Activated naive CD8-positive, alpha-beta T cell treated with anti-CD3 and anti-CD28 coated beads for 36 hours (primary cell): ENCODE measurements at regions not wholly inside any gene's neighbourhood (a gene's known extent, or its start where the extent isn't known, plus 50 kb on each side); places are given as distances from the start of the nearest gene placed in this dataset.
A peak's percentile ranks its signal among the peaks of the same experiment; 100 is the strongest.

ENCODE experiments used
- DNase-seq: peaks from one replicate; pipeline ENCODE4 v3.0.0; 2021
- H3K27ac Mint-ChIP-seq: one replicate; pipeline ENCODE4 v1.8.0; 2022; ENCODE audit warnings: mild to moderate bottlenecking, moderate library complexity, mixed read lengths
- H3K27me3 Mint-ChIP-seq: one replicate; pipeline ENCODE4 v1.8.0; 2022; ENCODE audit warnings: mild to moderate bottlenecking, mixed read lengths
- H3K36me3 Mint-ChIP-seq: one replicate; pipeline ENCODE4 v1.8.0; 2021; ENCODE audit warnings: mild to moderate bottlenecking, mixed read lengths
- H3K4me1 Mint-ChIP-seq: one replicate; pipeline ENCODE4 v1.8.0; 2021; ENCODE audit warnings: mixed read lengths
- H3K4me3 Mint-ChIP-seq: one replicate; pipeline ENCODE4 v1.8.0; 2022; ENCODE audit warnings: mild to moderate bottlenecking, moderate library complexity, mixed read lengths
- H3K9me3 Mint-ChIP-seq: one replicate; pipeline ENCODE4 v1.8.0; 2022; ENCODE audit warnings: mixed read lengths

GRCh38 chr5:124997186-124997893 lies 250.9 kb upstream of the ZNF608 start:
- H3K4me3 Mint-ChIP-seq: no peak overlapping the region
- no peak for DNase-seq
- H3K36me3 Mint-ChIP-seq: no peaks in the 10 kb centered on the region
- peaks cover 3% of the 10 kb centered on the region for H3K27me3 Mint-ChIP-seq
- no peaks in the 10 kb centered on the region for H3K9me3 Mint-ChIP-seq
- H3K4me1 Mint-ChIP-seq: no peaks in the 10 kb centered on the region
- H3K27ac Mint-ChIP-seq: no peak overlapping the region

DNA sequence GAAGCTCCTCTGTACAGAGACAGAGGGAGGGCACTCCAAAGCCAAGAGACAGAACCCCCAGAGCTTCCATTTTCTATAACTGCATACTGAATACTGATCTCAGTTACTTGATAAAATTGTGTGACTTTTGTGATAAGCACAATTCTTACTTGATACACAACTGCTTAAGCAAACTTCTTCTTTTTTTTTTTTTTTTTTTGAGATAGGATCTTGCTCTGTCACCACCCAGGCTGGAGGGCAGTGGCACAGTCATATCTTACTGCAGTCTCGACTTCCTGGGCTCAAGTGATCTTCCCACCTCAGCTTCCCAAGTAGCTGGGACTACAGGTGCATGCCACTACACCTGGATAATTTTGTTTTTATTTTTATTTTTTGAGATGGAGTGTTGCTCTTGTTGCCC lies 252.1 kb upstream of the ZNF608 start:
- Mint-ChIP-seq H3K27me3 (peaks cover 3% of the 10 kb centered on the region), H3K4me1 (peaks cover 2% of the 10 kb centered on the region), H3K36me3 (no peaks in the 10 kb centered on the region), H3K9me3 (peaks cover 2% of the 10 kb centered on the region), H3K27ac (no peak overlapping the region), H3K4me3 (no peak overlapping the region)
- DNase-seq: no peak

DNA sequence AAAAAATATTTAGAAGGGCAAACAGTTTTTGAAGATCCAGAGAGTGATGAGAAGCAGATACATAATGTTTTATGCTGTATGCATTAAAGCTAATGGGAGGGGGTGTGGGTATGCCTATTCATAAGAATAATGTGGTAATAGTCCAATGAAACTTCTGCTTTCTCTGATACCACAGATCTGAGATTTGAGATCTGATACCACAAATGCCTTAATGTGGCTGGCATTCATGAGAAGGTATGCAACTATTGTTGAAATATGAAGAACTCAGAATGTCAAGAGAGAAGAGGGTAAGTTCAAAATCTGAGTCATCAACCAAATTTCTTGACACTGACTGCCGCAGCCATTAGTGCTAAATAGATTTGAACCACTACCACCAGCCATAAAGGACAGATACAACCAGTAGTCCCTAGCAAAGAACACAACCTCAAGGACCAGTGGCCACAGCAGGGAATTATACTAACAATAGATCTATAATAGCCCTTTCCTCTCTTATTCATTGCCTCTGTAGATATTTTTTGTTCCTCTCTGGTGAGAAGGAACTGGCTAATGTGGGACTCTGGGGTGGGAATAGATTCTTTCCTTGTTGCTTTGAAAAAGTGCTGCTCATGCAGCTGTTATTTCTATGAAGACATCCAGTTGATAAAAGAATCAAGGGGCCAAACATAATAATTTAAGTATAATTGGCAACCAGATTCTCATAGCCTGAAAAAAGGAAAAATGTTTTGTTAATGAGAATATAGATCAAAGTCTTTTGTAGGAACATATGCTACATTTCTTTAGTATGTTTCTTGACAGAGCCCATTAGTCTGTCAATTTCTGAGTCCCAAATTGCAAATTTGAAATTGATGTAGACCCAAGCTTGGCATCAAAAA lies 256.5 kb upstream of the ZNF608 start:
- H3K27me3 Mint-ChIP-seq: peaks cover 3% of the 10 kb centered on the region
- DNase-seq: no peak
- no peaks in the 10 kb centered on the region for H3K36me3 Mint-ChIP-seq
- H3K4me3 Mint-ChIP-seq: no peak overlapping the region
- peaks cover 2% of the 10 kb centered on the region for H3K9me3 Mint-ChIP-seq
- H3K4me1 Mint-ChIP-seq: peaks cover 11% of the 10 kb centered on the region
- H3K27ac Mint-ChIP-seq: no peak overlapping the region

GRCh38 chr5:125004009-125004408 lies 257.6 kb upstream of the ZNF608 start:
- DNase-seq: no peak
- Mint-ChIP-seq H3K36me3 (no peaks in the 10 kb centered on the region), H3K9me3 (peaks cover 2% of the 10 kb centered on the region), H3K4me1 (peaks cover 11% of the 10 kb centered on the region), H3K4me3 (no peak overlapping the region), H3K27ac (no peak overlapping the region), H3K27me3 (peaks cover 3% of the 10 kb centered on the region)

DNA sequence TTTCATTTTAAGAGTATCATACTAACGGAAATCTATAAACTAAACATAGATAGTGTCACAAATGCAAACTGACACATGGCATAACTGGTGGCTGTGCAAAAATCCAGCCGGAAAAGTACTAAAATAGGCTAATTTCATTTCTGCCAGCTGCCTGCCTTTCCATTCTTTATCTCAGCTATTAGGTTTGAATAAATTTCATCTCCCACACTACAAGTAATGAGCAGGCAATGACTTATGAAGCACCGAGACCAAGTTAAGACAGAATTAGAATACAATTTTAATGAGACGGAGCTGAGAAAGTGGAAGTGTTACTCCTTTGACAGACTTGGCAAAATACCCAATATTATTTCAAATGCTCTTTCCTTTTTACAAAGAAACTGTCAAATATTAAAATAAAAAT lies 258.8 kb upstream of the ZNF608 start:
- Mint-ChIP-seq H3K27ac (no peak overlapping the region), H3K4me3 (no peak overlapping the region), H3K4me1 (peaks cover 11% of the 10 kb centered on the region), H3K27me3 (peaks cover 3% of the 10 kb centered on the region), H3K36me3 (no peaks in the 10 kb centered on the region), H3K9me3 (peaks cover 2% of the 10 kb centered on the region)
- DNase-seq: no peak

GRCh38 chr5:125006011-125006685 lies 259.7 kb upstream of the ZNF608 start:
- H3K9me3 Mint-ChIP-seq: peaks cover 2% of the 10 kb centered on the region
- H3K4me1 Mint-ChIP-seq: peaks cover 11% of the 10 kb centered on the region
- H3K4me3 Mint-ChIP-seq: no peak overlapping the region
- DNase-seq: no peak
- no peaks in the 10 kb centered on the region for H3K36me3 Mint-ChIP-seq
- peaks cover 3% of the 10 kb centered on the region for H3K27me3 Mint-ChIP-seq
- peak overlapping the region; percentile 83 for H3K27ac Mint-ChIP-seq

GRCh38 chr5:125010356-125010755 lies 263.9 kb upstream of the ZNF608 start:
- no peak overlapping the region for H3K27ac Mint-ChIP-seq
- no peaks in the 10 kb centered on the region for H3K27me3 Mint-ChIP-seq
- no peaks in the 10 kb centered on the region for H3K36me3 Mint-ChIP-seq
- DNase-seq: no peak
- no peak overlapping the region for H3K4me3 Mint-ChIP-seq
- H3K9me3 Mint-ChIP-seq: no peaks in the 10 kb centered on the region
- H3K4me1 Mint-ChIP-seq: peaks cover 9% of the 10 kb centered on the region

GRCh38 chr5:125011014-125011413 lies 264.6 kb upstream of the ZNF608 start:
- Mint-ChIP-seq H3K27me3 (no peaks in the 10 kb centered on the region), H3K36me3 (no peaks in the 10 kb centered on the region), H3K4me1 (peaks cover 5% of the 10 kb centered on the region), H3K4me3 (no peak overlapping the region), H3K27ac (no peak overlapping the region), H3K9me3 (no peaks in the 10 kb centered on the region)
- no peak for DNase-seq

DNA sequence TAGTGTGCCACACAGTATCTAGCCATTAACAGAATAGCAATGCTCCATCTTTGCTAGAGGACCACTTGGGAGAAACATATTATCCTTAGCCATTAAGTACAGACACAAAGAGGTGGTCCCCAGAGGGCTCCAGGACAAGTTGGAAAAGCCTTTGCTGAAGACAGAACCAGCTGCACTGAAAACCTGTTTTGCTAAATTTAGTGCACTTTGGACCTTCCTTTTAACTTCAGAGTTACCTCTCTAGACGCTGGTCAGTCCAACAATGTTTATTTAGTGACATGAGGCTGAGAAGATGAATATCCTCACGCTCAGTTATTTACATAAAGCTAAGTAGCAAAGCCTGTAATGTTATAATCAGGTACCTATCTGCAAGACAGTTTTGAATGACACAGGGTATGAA lies 265.0 kb upstream of the ZNF608 start:
- Mint-ChIP-seq H3K36me3 (no peaks in the 10 kb centered on the region), H3K4me3 (no peak overlapping the region), H3K27me3 (no peaks in the 10 kb centered on the region), H3K9me3 (no peaks in the 10 kb centered on the region), H3K4me1 (peaks cover 2% of the 10 kb centered on the region), H3K27ac (no peak overlapping the region)
- no peak for DNase-seq

DNA sequence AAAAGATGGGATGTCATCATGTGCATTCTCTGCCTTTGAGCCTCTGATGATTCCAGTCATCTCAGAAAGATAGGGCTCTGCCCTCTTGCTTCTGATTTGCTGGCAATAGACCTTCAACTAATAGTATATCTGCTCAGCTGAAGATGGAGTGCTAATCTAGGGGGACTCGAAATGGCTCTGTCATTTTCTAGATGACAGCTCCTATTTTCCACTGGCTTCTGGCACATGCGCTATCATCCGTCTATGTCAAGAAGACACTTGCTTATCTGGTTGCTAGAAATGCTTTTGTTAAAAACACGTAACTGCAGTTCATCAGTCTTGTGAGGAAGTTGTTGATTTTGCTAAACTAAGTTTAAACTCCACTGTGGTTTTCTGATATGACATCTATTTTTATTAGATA lies 265.5 kb upstream of the ZNF608 start:
- H3K9me3 Mint-ChIP-seq: no peaks in the 10 kb centered on the region
- no peaks in the 10 kb centered on the region for H3K36me3 Mint-ChIP-seq
- H3K4me3 Mint-ChIP-seq: no peak overlapping the region
- H3K4me1 Mint-ChIP-seq: no peaks in the 10 kb centered on the region
- no peaks in the 10 kb centered on the region for H3K27me3 Mint-ChIP-seq
- DNase-seq: no peak
- no peak overlapping the region for H3K27ac Mint-ChIP-seq

DNA sequence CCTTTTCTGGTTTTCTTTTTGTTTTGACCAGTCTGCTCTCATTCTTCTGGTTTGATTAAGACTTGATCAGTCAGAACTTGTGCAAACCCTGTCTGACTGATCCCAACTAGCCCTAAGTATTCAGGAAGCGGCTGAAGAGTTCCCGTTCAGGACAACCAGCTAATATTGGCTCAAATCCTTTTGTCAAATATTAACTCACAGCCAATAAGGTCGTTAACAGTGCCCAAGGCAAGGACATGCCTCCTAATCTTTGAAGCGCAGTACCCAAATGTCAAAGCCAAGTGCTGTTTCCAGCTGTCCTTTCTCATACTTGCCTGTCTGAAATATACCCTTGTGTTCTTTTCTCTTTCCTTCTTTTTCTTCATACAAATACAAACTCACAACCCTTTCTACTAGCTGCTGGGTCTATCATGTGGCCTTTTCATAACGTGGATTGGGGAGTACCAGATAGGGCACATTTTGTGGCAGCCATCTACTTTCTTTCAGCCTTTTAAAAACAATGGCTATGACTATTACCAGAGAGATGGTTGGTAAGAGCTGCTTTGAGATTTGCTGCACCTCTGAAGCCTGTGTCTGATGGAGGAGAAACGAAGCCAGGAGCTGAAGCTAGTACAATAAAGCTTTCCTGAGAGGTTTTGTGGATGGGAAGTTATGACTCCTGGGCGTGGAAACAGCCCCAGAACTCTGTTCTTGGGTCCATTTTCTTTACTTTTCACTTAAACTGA lies 266.4 kb upstream of the ZNF608 start:
- H3K4me1 Mint-ChIP-seq: no peaks in the 10 kb centered on the region
- H3K27ac Mint-ChIP-seq: no peak overlapping the region
- H3K9me3 Mint-ChIP-seq: no peaks in the 10 kb centered on the region
- no peak for DNase-seq
- H3K27me3 Mint-ChIP-seq: no peaks in the 10 kb centered on the region
- H3K36me3 Mint-ChIP-seq: no peaks in the 10 kb centered on the region
- H3K4me3 Mint-ChIP-seq: no peak overlapping the region

- H3K36me3 Mint-ChIP-seq: no peaks in the 10 kb centered on the region
- no peaks in the 10 kb centered on the region for H3K4me1 Mint-ChIP-seq
- H3K9me3 Mint-ChIP-seq: no peaks in the 10 kb centered on the region
- no peak overlapping the region for H3K27ac Mint-ChIP-seq
- no peak for DNase-seq
- no peak overlapping the region for H3K4me3 Mint-ChIP-seq
- H3K27me3 Mint-ChIP-seq: peaks cover 4% of the 10 kb centered on the region
Observed at GRCh38 chr5:125014202-125014601, 267.8 kb upstream of the ZNF608 start.

DNA sequence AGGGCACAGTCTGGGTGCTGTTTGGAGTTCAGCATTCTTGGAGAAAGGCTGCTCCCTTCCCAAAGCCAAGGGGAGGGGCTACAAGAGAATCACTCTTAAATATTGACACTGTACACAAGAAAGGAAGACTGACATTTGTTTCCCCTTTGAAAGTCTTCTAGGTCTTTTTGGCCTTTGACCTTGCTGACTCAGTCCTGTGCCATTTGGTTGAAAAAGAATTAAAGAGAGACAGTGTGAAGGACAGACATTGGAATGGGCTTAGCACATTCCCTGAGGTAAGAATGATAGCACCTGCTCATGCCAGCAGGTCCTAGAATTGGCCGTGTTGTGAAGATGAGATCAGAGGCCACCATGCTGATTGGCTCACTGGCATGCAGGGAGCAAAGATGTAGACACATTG lies 271.4 kb upstream of the ZNF608 start:
- Mint-ChIP-seq H3K9me3 (no peaks in the 10 kb centered on the region), H3K36me3 (no peaks in the 10 kb centered on the region), H3K27ac (no peak overlapping the region), H3K27me3 (peaks cover 4% of the 10 kb centered on the region), H3K4me1 (no peaks in the 10 kb centered on the region), H3K4me3 (no peak overlapping the region)
- no peak for DNase-seq

DNA sequence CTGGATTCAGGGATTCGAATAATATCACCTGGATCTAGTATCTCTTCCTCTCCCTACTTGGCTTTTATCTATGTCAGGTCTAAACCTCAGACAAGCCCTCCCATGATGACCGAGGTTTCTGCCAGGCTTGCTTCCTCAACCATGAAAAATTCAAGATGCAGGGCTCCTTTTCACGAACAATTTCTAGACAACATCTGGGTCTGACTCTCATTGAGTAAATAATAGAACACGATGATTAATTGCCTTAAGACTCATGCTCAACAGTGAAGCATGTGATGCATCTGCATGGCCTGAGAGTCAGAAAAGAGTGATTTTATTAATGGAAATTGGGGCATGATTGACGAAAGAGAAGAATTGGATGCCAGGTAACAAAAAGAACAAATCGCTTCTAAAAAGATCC lies 277.2 kb upstream of the ZNF608 start:
- Mint-ChIP-seq H3K36me3 (no peaks in the 10 kb centered on the region), H3K9me3 (no peaks in the 10 kb centered on the region), H3K4me3 (no peak overlapping the region), H3K27ac (no peak overlapping the region), H3K4me1 (no peaks in the 10 kb centered on the region), H3K27me3 (no peaks in the 10 kb centered on the region)
- DNase-seq: no peak
